GM12878 (cell line): ENCODE measurements at regions not wholly inside any gene's neighbourhood (a gene's known extent, or its start where the extent isn't known, plus 50 kb on each side); places are given as distances from the start of the nearest gene placed in this dataset.

Source experiments
- ATAC-seq: fragments of 200-7000 bp; cut with Tn5 transposase; 3 replicates; pipeline ENCODE4 v1.9.1; 2020; ENCODE audit warnings: mild to moderate bottlenecking, moderate library complexity
- BruUV-seq: library from RNA; stranded (reverse); fragments of 400-500 nt; replicated peaks from 2 replicates; lab custom pipeline; 2021; lab: Mats Ljungman, UMichigan
- CTCF ChIA-PET: fragments of 300-600 bp; sonication (Branson Sonifier 250); formaldehyde crosslinking; extraction: SDS; loops from one replicate; lab custom pipeline; 2021; ENCODE audit warnings: inconsistent platforms; lab: Yijun Ruan, JAX
- POLR2A ChIA-PET: fragments of 350-600 bp; formaldehyde crosslinking; extraction: SDS; loops from one replicate; lab custom pipeline; 2021; ENCODE audit warnings: inconsistent platforms; lab: Charles Lee
- RAD21 ChIA-PET: fragments of 300-600 bp; sonication (Branson Sonifier 250); formaldehyde crosslinking; loops from one replicate; lab custom pipeline; 2023; ENCODE audit warnings: antibody characterized with exemption; ENCODE audit not compliant: unreplicated experiment; lab: Charles Lee
- SMC1A ChIA-PET: fragments of 300-600 bp; sonication (Branson Sonifier 250); formaldehyde crosslinking; loops from one replicate; lab custom pipeline; 2023; ENCODE audit not compliant: unreplicated experiment, uncharacterized antibody; lab: Charles Lee
- DNase-seq: peaks from one replicate; pipeline ENCODE4 v3.0.0-alpha.2; 2011; ENCODE audit warnings: low read depth, low spot score
- FAIRE-seq: peaks from 3 replicates; lab custom pipeline; 2011; peaks lifted over from hg19 to GRCh38; lab: Jason Lieb, UNC
- H2AFZ ChIP-seq: 2 replicates; pipeline ENCODE4 v1.6.0; 2011; ENCODE audit warnings: low read depth, low read length, control low read depth; ENCODE audit not compliant: control insufficient read depth
- H3K27ac ChIP-seq: 2 replicates; pipeline ENCODE4 v1.5.1; 2011; ENCODE audit warnings: control low read depth; ENCODE audit not compliant: control insufficient read depth, insufficient read depth
- H3K27me3 ChIP-seq, 2 experiments: replicated peaks in 1 of 2; 2 replicates each; pipeline versions ENCODE4 v1.6.0 to v1.6.1; 2011; ENCODE audit warnings: low read length in 1 of 2; ENCODE audit not compliant: control insufficient read depth in 2 of 2, insufficient read depth in 2 of 2
- H3K36me3 ChIP-seq, 2 experiments: 2 replicates each; pipeline ENCODE4 v1.5.1; 2011; ENCODE audit warnings: low read length in 1 of 2; ENCODE audit not compliant: control insufficient read depth in 2 of 2, insufficient read depth in 2 of 2
- H3K4me1 ChIP-seq: 2 replicates; pipeline ENCODE4 v1.6.1; 2011; ENCODE audit warnings: mild to moderate bottlenecking, low read length, moderate library complexity, mixed read lengths; ENCODE audit not compliant: control insufficient read depth, insufficient read depth
- H3K4me2 ChIP-seq: 2 replicates; pipeline ENCODE4 v1.6.0; 2011; ENCODE audit warnings: control low read depth; ENCODE audit not compliant: control insufficient read depth, insufficient read depth
- H3K4me3 ChIP-seq: fragments of 200-600 bp; sonication (generic); 2 replicates; pipeline ENCODE4 v1.5.1; 2016
- H3K79me2 ChIP-seq: 2 replicates; pipeline ENCODE4 v1.6.0; 2011; ENCODE audit warnings: low read length; ENCODE audit not compliant: control insufficient read depth, insufficient read depth
- H3K9ac ChIP-seq: 2 replicates; pipeline ENCODE4 v1.8.0; 2011; ENCODE audit warnings: low read length, control low read depth, mixed read lengths; ENCODE audit not compliant: control insufficient read depth, insufficient read depth
- H3K9me3 ChIP-seq: replicated peaks from 3 replicates; pipeline ENCODE4 v1.5.1; 2011; ENCODE audit warnings: mild to moderate bottlenecking, low read length; ENCODE audit not compliant: control insufficient read depth, insufficient read depth
- H4K20me1 ChIP-seq: 2 replicates; pipeline ENCODE4 v1.6.0; 2011; ENCODE audit not compliant: control insufficient read depth, insufficient read depth
- CTCF ChIP-seq, 3 experiments: IDR thresholded peaks in 2 of 3; conservative IDR thresholded peaks in 1 of 3; 2 replicates each; pipeline ENCODE4 v1.5.1; 2011; ENCODE audit warnings: low read depth in 3 of 3, low read length in 3 of 3, mild to moderate bottlenecking in 3 of 3, control low read depth in 2 of 3, moderate library complexity in 2 of 3, inconsistent platforms in 1 of 3, mixed read lengths in 1 of 3; ENCODE audit not compliant: control insufficient read depth in 2 of 3, insufficient read depth in 1 of 3; ENCODE audit errors: extremely low read depth in 1 of 3
- JUNB ChIP-seq: IDR thresholded peaks from 2 replicates; pipeline ENCODE4 v1.6.1; 2016; ENCODE audit warnings: antibody characterized with exemption, mild to moderate bottlenecking
- NFYA ChIP-seq: IDR thresholded peaks from 2 replicates; pipeline ENCODE4 v1.6.1; 2011; ENCODE audit warnings: low read depth, mild to moderate bottlenecking, low read length, improper control_type of control experiment, borderline replicate concordance
- NR2C1 ChIP-seq: fragments of 450-650 bp; IDR thresholded peaks from 2 replicates; pipeline ENCODE4 v1.6.1; 2017; ENCODE audit warnings: antibody characterized with exemption, mild to moderate bottlenecking, moderate library complexity
- RCOR1 ChIP-seq: conservative IDR thresholded peaks from 2 replicates; pipeline ENCODE4 v1.6.1; 2012; ENCODE audit warnings: low read depth, low read length, improper control_type of control experiment
- TBL1XR1 ChIP-seq: IDR thresholded peaks from 2 replicates; pipeline ENCODE4 v1.6.1; 2012; ENCODE audit warnings: low read depth, low read length, improper control_type of control experiment
- WGBS: methylation state at CpG from one replicate; pipeline ENCODE4 v1.1.6; 2016; ENCODE audit warnings: low lambda C conversion rate; ENCODE audit not compliant: insufficient replicate concordance, insufficient coverage; ENCODE audit errors: missing lambda C conversion rate; 5-methylcytosine and 5-hydroxymethylcytosine counted together
- in situ Hi-C: fragments of 300-500 bp; cut with MboI; formaldehyde crosslinking; loops from 9 replicates; pipeline ENCODE4 v1.14.3; 2018; ENCODE audit warnings: mixed read lengths
- intact Hi-C: fragments of 100-400 bp; cut with micrococcal nuclease; formaldehyde crosslinking; loops from one replicate; pipeline ENCODE4 v1.14.2; 2022; ENCODE audit not compliant: unreplicated experiment

GRCh38 chr13:53338760-53339159 is 310.1 kb downstream of the OLFM4 start:
- H3K4me1 ChIP-seq: no peaks in the 10 kb centered on the region
- H3K27ac ChIP-seq: no peak overlapping the region
- SMC1A ChIA-PET: interaction anchor here (1.6 kb wide), 1 partner anchor 64 kb away, joined by 3 read pairs; no protein-coding TSS in a partner anchor
- no peak for DNase-seq
- 2% methylated on average over 3 of the region's 3 CpGs for WGBS
- H3K9ac ChIP-seq: no peak overlapping the region
- TF ChIP-seq NFYA (no peak), CTCF (IDR thresholded peaks at IDR 0.05 in 2 of 3, conservative IDR thresholded peaks at IDR 0.05 in 1 of 3; ENCODE audit: control insufficient read depth in 2 of 3, extremely low read depth in 1 of 3, insufficient read depth in 1 of 3, low read depth in 3 of 3, low read length in 3 of 3) (0 out of 6 replicates have a peak, but pooled peaks of 1 of the 3 experiments have one; percentile 5), TBL1XR1 (no peak)
- TF ChIP-seq, all 136 proteins: peak for 1
- Histone ChIP-seq H4K20me1 (no peaks in the 10 kb centered on the region), H3K79me2 (no peaks in the 10 kb centered on the region), H3K27me3 (no peaks in the 10 kb centered on the region), H2AFZ (no peak overlapping the region), H3K36me3 (no peaks in the 10 kb centered on the region), H3K4me3 (no peak overlapping the region), H3K9me3 (no peaks in the 10 kb centered on the region), H3K4me2 (no peak overlapping the region)
- ATAC-seq: no peak
- ChIA-PET POLR2A (no interaction called here), RAD21 (no interaction called here), CTCF (interaction anchor here (1.3 to 1.5 kb wide), 2 partner anchors 14 to 88 kb away, joined by 4 read pairs; no protein-coding TSS in a partner anchor)
- BruUV-seq: no TSS peak
- intact Hi-C loops: no loop called here
- FAIRE-seq: no peak
- in situ Hi-C loops: no loop called here

GRCh38 chr13:53340505-53341143 is 312.0 kb downstream of the OLFM4 start:
- SMC1A ChIA-PET: interaction anchor here (1.3 kb wide), 1 partner anchor 67 kb away, joined by 3 read pairs; no protein-coding TSS in a partner anchor
- DNase-seq: no peak
- RAD21 ChIA-PET: no interaction called here
- Histone ChIP-seq H4K20me1 (no peaks in the 10 kb centered on the region), H3K27ac (no peak overlapping the region), H3K9me3 (no peaks in the 10 kb centered on the region), H3K9ac (no peak overlapping the region), H3K4me2 (no peak overlapping the region), H3K4me1 (no peaks in the 10 kb centered on the region), H3K79me2 (no peaks in the 10 kb centered on the region), H3K27me3 (no peaks in the 10 kb centered on the region), H2AFZ (no peak overlapping the region), H3K36me3 (no peaks in the 10 kb centered on the region), H3K4me3 (no peak overlapping the region)
- BruUV-seq: no TSS peak
- ATAC-seq: no peak
- intact Hi-C loops (no loop called here), in situ Hi-C loops (no loop called here)
- TF ChIP-seq NR2C1 (no peak), RCOR1 (no peak), JUNB (peak; percentile 31; the same call in 1 of the 2 replicates)
- WGBS: 0% methylated on average over 1 of the region's 1 CpG
- POLR2A ChIA-PET: no interaction called here
- CTCF ChIA-PET: no interaction called here
- no peak for FAIRE-seq
